ENCODE measurements at regions not wholly inside any gene's neighbourhood (a gene's known extent, or its start where the extent isn't known, plus 50 kb on each side); places are given as distances from the start of the nearest gene placed in this dataset.

- Histone ChIP-seq H2AFZ (replicated peaks; ENCODE audit: low read length, poor library complexity) (no peak overlapping the region), H3K4me1 (ENCODE audit: control insufficient read depth, insufficient read depth, low read length) (peaks cover 7% of the 10 kb centered on the region), H3K14ac (replicated peaks; ENCODE audit: low read depth, low read length) (no peak overlapping the region), H3K27ac (ENCODE audit: insufficient read depth, low read length) (no peak overlapping the region), H4K20me1 (ENCODE audit: insufficient read depth, low read length) (no peaks in the 10 kb centered on the region), H2AK9ac (replicated peaks; ENCODE audit: low read depth, low read length, poor library complexity) (no peak overlapping the region), H3K4ac (ENCODE audit: low read depth, low read length) (no peak overlapping the region), H3K79me1 (ENCODE audit: low read depth in 1 of 2, low read length in 2 of 2) (no peaks in the 10 kb centered on the region), H4K8ac (ENCODE audit: low read depth in 2 of 2, low read length in 2 of 2) (no peak overlapping the region; a peak in 1 of 4 replicates), H2BK20ac (ENCODE audit: low read depth, low read length) (no peak overlapping the region), H3K4me2 (ENCODE audit: low read depth, low read length) (no peak overlapping the region), H3K27me3 (ENCODE audit: control insufficient read depth, insufficient read depth, low read length) (no peaks in the 10 kb centered on the region), H2BK5ac (ENCODE audit: low read depth, low read length, poor library complexity, severe bottlenecking) (no peak overlapping the region), H2BK15ac (ENCODE audit: low read depth, low read length) (no peak overlapping the region), H3K9ac (ENCODE audit: low read depth, low read length) (no peak overlapping the region), H3K18ac (ENCODE audit: low read depth, low read length) (no peak overlapping the region), H3K23ac (ENCODE audit: low read depth, low read length) (no peak overlapping the region), H4K91ac (ENCODE audit: insufficient read depth, low read depth, low read length) (no peak overlapping the region), H2BK120ac (ENCODE audit: low read depth, low read length) (no peak overlapping the region), H3K36me3 (ENCODE audit: control insufficient read depth, insufficient read depth, low read length) (no peaks in the 10 kb centered on the region), H4K5ac (ENCODE audit: low read depth, low read length) (no peak overlapping the region), H3K56ac (ENCODE audit: extremely low read depth, insufficient read depth, low read length) (no peak overlapping the region), H3K9me1 (ENCODE audit: insufficient read depth, low read length) (peaks cover 5% of the 10 kb centered on the region; the same call in 1 of the 2 replicates), H3K4me3 (ENCODE audit: insufficient read depth, low read depth, low read length) (no peak overlapping the region), H3K9me3 (ENCODE audit: control insufficient read depth, insufficient read depth, low read length) (no peaks in the 10 kb centered on the region), H2AK5ac (ENCODE audit: low read depth, low read length) (no peak overlapping the region)
- intact Hi-C loops (cut with micrococcal nuclease) (loop anchor here (5.0 kb wide), 1 partner anchor 313 kb away; no protein-coding TSS in a partner anchor), in situ Hi-C loops (cut with MboI; ENCODE audit: low sequenced_read_pairs) (no loop called here), dilution Hi-C loops (cut with HindIII; ENCODE audit: low sequenced_read_pairs, unreplicated experiment) (no loop called here)
- ChIA-PET CTCF (no interaction called here), POLR2A (ENCODE audit: unreplicated experiment) (no interaction called here)
- no TSS peak for BruUV-seq (replicated peaks)
- ATAC-seq (ENCODE audit: low read depth), result no peak; the same call in 1 of the 2 replicates
- no peak for TF ChIP-seq NFE2L2 (IDR thresholded peaks at IDR 0.05; ENCODE audit: low read depth, low read length)
- TF ChIP-seq ELK1 (IDR thresholded peaks at IDR 0.05; ENCODE audit: borderline replicate concordance, low read depth, low read length), result no peak
- TF ChIP-seq POLR2A (IDR thresholded peaks at IDR 0.05; ENCODE audit: low read depth, low read length), result no peak
- no peak for TF ChIP-seq CTCF (conservative IDR thresholded peaks at IDR 0.05; ENCODE audit: low read depth, low read length)
- TF ChIP-seq RFX5 (IDR thresholded peaks at IDR 0.05; ENCODE audit: low read depth, low read length), result no peak
- TF ChIP-seq MAZ (IDR thresholded peaks at IDR 0.05; ENCODE audit: borderline replicate concordance, low read depth, low read length), result no peak
- no peak for TF ChIP-seq MAFK (IDR thresholded peaks at IDR 0.05; ENCODE audit: low read depth, low read length)
- no peak for TF ChIP-seq FOS (IDR thresholded peaks at IDR 0.05; ENCODE audit: low read depth, low read length)
- TF ChIP-seq MXI1 (IDR thresholded peaks at IDR 0.05; ENCODE audit: borderline replicate concordance, low read depth, low read length), result no peak
- WGBS, 2 experiments (ENCODE audit: extremely low coverage in 2 of 2, insufficient read length in 1 of 2), result no CpG with 5 or more reads among the region's 4 CpGs
- DNase-seq, result peak; percentile 22
Measured at GRCh38 chr6:119444642-119445557, 95.3 kb upstream of the MAN1A1 start.

Measured in IMR-90 (cell line).